ENCODE measurements at regions not wholly inside any gene's neighbourhood (a gene's known extent, or its start where the extent isn't known, plus 50 kb on each side); places are given as distances from the start of the nearest gene placed in this dataset.
"Not testable (repeated sequence)": the region's sequence is repeated elsewhere in the genome, so short reads cannot be mapped to it uniquely, and the experiment has no call there.

- no peak for DNase-seq
These were observed 571.7 kb downstream of the LIG4 start for GRCh38 chr13:107643615-107644014.

GRCh38 chr13:107642831-107643230 lies 572.5 kb downstream of the LIG4 start:
- no peak for DNase-seq

- no peak for DNase-seq
These were observed 573.8 kb downstream of the LIG4 start for GRCh38 chr13:107641574-107641973.

- no peak for DNase-seq
These were observed 589.7 kb downstream of the LIG4 start for GRCh38 chr13:107625648-107626047.

- DNase-seq = no peak
These were observed 597.8 kb downstream of the LIG4 start for GRCh38 chr13:107617527-107617926.

- no peak for DNase-seq
These were observed 603.0 kb downstream of the LIG4 start for GRCh38 chr13:107612376-107612775.

- no peak for DNase-seq
These were observed 606.6 kb downstream of the LIG4 start for GRCh38 chr13:107608736-107609135.

- DNase-seq = no peak
These were observed 614.4 kb downstream of the LIG4 start for GRCh38 chr13:107600971-107601370.

GRCh38 chr13:107596306-107596705 lies 619.0 kb downstream of the LIG4 start:
- DNase-seq = not testable (repeated sequence)

- no peak for DNase-seq
These were observed 624.8 kb downstream of the LIG4 start for GRCh38 chr13:107590556-107590955.

GRCh38 chr13:107587681-107588080 lies 627.7 kb downstream of the LIG4 start:
- no peak for DNase-seq

GRCh38 chr13:107586216-107586615 lies 629.1 kb downstream of the LIG4 start:
- DNase-seq = no peak

- DNase-seq = no peak
These were observed 629.7 kb downstream of the LIG4 start for GRCh38 chr13:107585469-107586180.

- no peak for DNase-seq
These were observed 633.2 kb downstream of the LIG4 start for GRCh38 chr13:107582171-107582570.

- no peak for DNase-seq
These were observed 634.5 kb downstream of the LIG4 start for GRCh38 chr13:107580741-107581412.

GRCh38 chr13:107576430-107576829 lies 638.9 kb downstream of the LIG4 start:
- no peak for DNase-seq

- no peak for DNase-seq
These were observed 640.7 kb downstream of the LIG4 start for GRCh38 chr13:107574517-107575210.

GRCh38 chr13:107573184-107573583 lies 642.2 kb downstream of the LIG4 start:
- no peak for DNase-seq

- DNase-seq = no peak
These were observed 643.2 kb downstream of the LIG4 start for GRCh38 chr13:107572156-107572555.

- no peak for DNase-seq
These were observed 647.2 kb downstream of the LIG4 start for GRCh38 chr13:107568181-107568580.

- DNase-seq = no peak
These were observed 652.0 kb downstream of the LIG4 start for GRCh38 chr13:107563099-107563925.

- DNase-seq = no peak
These were observed 653.1 kb downstream of the LIG4 start for GRCh38 chr13:107562203-107562602.

GRCh38 chr13:107554460-107554859 lies 660.9 kb downstream of the LIG4 start:
- DNase-seq = no peak

All from central memory CD4-positive, alpha-beta T cell (primary cell).